Epithelial cell of esophagus (primary cell): ENCODE measurements at regions not wholly inside any gene's neighbourhood (a gene's known extent, or its start where the extent isn't known, plus 50 kb on each side); places are given as distances from the start of the nearest gene placed in this dataset.

Experiments used
- DNase-seq: peaks from one replicate; pipeline ENCODE4 v3.0.0; 2010; ENCODE audit warnings: low read depth
- H3K4me3 ChIP-seq: 2 replicates; pipeline ENCODE4 v1.5.1; 2011; ENCODE audit warnings: mild to moderate bottlenecking, low read length, control low read depth
- CTCF ChIP-seq: IDR thresholded peaks from 2 replicates; pipeline ENCODE4 v1.5.1; 2011; ENCODE audit warnings: low read depth, mild to moderate bottlenecking, low read length, control low read depth, inconsistent platforms; ENCODE audit not compliant: insufficient read depth; ENCODE audit errors: missing control alignments

- no peak overlapping the region for H3K4me3 ChIP-seq
- no peak for TF ChIP-seq CTCF
- no peak for DNase-seq
Observed at GRCh38 chr12:24550609-24551008, 398.3 kb downstream of the BCAT1 start.

GRCh38 chr12:24546661-24547060 is 402.2 kb downstream of the BCAT1 start:
- no peak overlapping the region for H3K4me3 ChIP-seq
- TF ChIP-seq CTCF = no peak
- DNase-seq = no peak

GRCh38 chr12:24546084-24546483 is 402.8 kb downstream of the BCAT1 start:
- H3K4me3 ChIP-seq = no peak overlapping the region
- no peak for TF ChIP-seq CTCF
- DNase-seq = no peak

GRCh38 chr12:24544368-24544767 is 404.5 kb downstream of the BCAT1 start:
- no peak for TF ChIP-seq CTCF
- no peak for DNase-seq
- no peak overlapping the region for H3K4me3 ChIP-seq

- no peak overlapping the region for H3K4me3 ChIP-seq
- no peak for DNase-seq
- no peak for TF ChIP-seq CTCF
Observed at GRCh38 chr12:24541193-24541871, 407.6 kb downstream of the BCAT1 start.

GRCh38 chr12:24539646-24540045 is 409.3 kb downstream of the BCAT1 start:
- H3K4me3 ChIP-seq = no peak overlapping the region
- DNase-seq = no peak
- no peak for TF ChIP-seq CTCF
